ENCODE measurements at regions not wholly inside any gene's neighbourhood (a gene's known extent, or its start where the extent isn't known, plus 50 kb on each side); places are given as distances from the start of the nearest gene placed in this dataset.

GRCh38 chr10:6997509-6997908 is 413.3 kb downstream of the SFMBT2 start:
- WGBS (ENCODE audit: extremely low coverage, insufficient read length, low lambda C conversion rate) = no CpG with 5 or more reads among the region's 2 CpGs
- no peak overlapping the region for H2AK5ac ChIP-seq (ENCODE audit: insufficient read length, low read length)

More at GRCh38 chr10:6997509-6997908, 413.3 kb downstream of the SFMBT2 start:
- no peaks in the 10 kb centered on the region for H3K79me1 ChIP-seq (ENCODE audit: insufficient read depth, low read depth, low read length, poor library complexity, severe bottlenecking)
- H3K9ac ChIP-seq (ENCODE audit: extremely low read depth, insufficient read length, low read length) = no peak overlapping the region
- H4K5ac ChIP-seq (ENCODE audit: insufficient read length, low read depth, low read length) = no peak overlapping the region
- H3K14ac ChIP-seq (ENCODE audit: insufficient read depth, low read length) = no peak overlapping the region
- H2BK20ac ChIP-seq (ENCODE audit: low read depth, low read length, poor library complexity, severe bottlenecking) = no peak overlapping the region
- H3K18ac ChIP-seq (ENCODE audit: insufficient read length, low read depth, low read length) = no peak overlapping the region
- no peak for TF ChIP-seq CTCF (conservative IDR thresholded peaks at IDR 0.05)
- no peaks in the 10 kb centered on the region for H3K9me3 ChIP-seq (ENCODE audit: control insufficient read depth, low read depth, low read length)
- no peaks in the 10 kb centered on the region for H4K20me1 ChIP-seq (ENCODE audit: control insufficient read depth, insufficient read depth, insufficient read length)
- H2AFZ ChIP-seq (ENCODE audit: low read length) = peak overlapping the region; percentile 6
- H3K4ac ChIP-seq (ENCODE audit: low read depth, low read length) = no peak overlapping the region
- Mint-ChIP-seq H3K4me3 (no peak overlapping the region), H3K27ac (no peak overlapping the region), H3K27me3 (ENCODE audit: low read depth) (no peaks in the 10 kb centered on the region; the same call in 1 of the 2 replicates), H3K36me3 (ENCODE audit: insufficient read depth in 1 of 3, low read depth in 3 of 3) (peaks cover 0 to 5% (median 0%) of the 10 kb centered on the region in 3 experiments; a peak in 2 of 7 replicates), H3K9me3 (no peaks in the 10 kb centered on the region; a peak in 1 of 5 replicates), H3K4me1 (peaks cover 6 to 7% of the 10 kb centered on the region in 2 experiments)
- H3K79me2 ChIP-seq (ENCODE audit: insufficient read depth, low read length) = no peaks in the 10 kb centered on the region
- H4K91ac ChIP-seq (ENCODE audit: insufficient read length, low read depth, low read length) = no peak overlapping the region
- no peak overlapping the region for H3K56ac ChIP-seq (ENCODE audit: insufficient read length, low read depth, low read length)
- H2BK120ac ChIP-seq (ENCODE audit: low read depth, low read length, poor library complexity, severe bottlenecking) = no peak overlapping the region
- no peaks in the 10 kb centered on the region for H3K27me3 ChIP-seq (ENCODE audit: insufficient read depth, low read length)
- no peak overlapping the region for H2BK12ac ChIP-seq (ENCODE audit: insufficient read length, low read depth, low read length)
- H3K4me2 ChIP-seq (ENCODE audit: insufficient read depth, insufficient read length, low read length) = no peak overlapping the region
- no peaks in the 10 kb centered on the region for H3K23me2 ChIP-seq (ENCODE audit: insufficient read length, low read depth, low read length, poor library complexity, severe bottlenecking)
- no peaks in the 10 kb centered on the region for H3K4me1 ChIP-seq (ENCODE audit: insufficient read depth, low read length)
- no peak overlapping the region for H3K23ac ChIP-seq (ENCODE audit: insufficient read length, low read depth, low read length)
- no peak overlapping the region for H4K8ac ChIP-seq (replicated peaks; ENCODE audit: insufficient read length, low read depth, low read length)
- H3T11ph ChIP-seq (ENCODE audit: low read length) = no peak overlapping the region
- H2BK15ac ChIP-seq (ENCODE audit: low read depth, low read length) = no peak overlapping the region
- no peak overlapping the region for H3K27ac ChIP-seq (ENCODE audit: insufficient read length, low read depth, low read length)
- no peak for DNase-seq
- no peak overlapping the region for H2BK5ac ChIP-seq (ENCODE audit: insufficient read length, low read length)

Data from H9 (cell line).